Left kidney (tissue), 1 donor: ENCODE measurements at regions not wholly inside any gene's neighbourhood (a gene's known extent, or its start where the extent isn't known, plus 50 kb on each side); places are given as distances from the start of the nearest gene placed in this dataset.

Experiments
- DNase-seq: peaks from one replicate; pipeline ENCODE4 v3.0.0-alpha.2; 2013

GRCh38 chr10:8993864-8994263 is 939.4 kb downstream of the GATA3 start:
- DNase-seq, result no peak

GRCh38 chr10:8998751-8999150 is 944.3 kb downstream of the GATA3 start:
- no peak for DNase-seq

GRCh38 chr10:9003122-9003521 is 948.6 kb downstream of the GATA3 start:
- DNase-seq, result no peak

- no peak for DNase-seq
Measured at GRCh38 chr10:9004736-9005135, 950.2 kb downstream of the GATA3 start.

- DNase-seq, result no peak
Measured at GRCh38 chr10:9009505-9009904, 955.0 kb downstream of the GATA3 start.

- no peak for DNase-seq
Measured at GRCh38 chr10:9010093-9010492, 955.6 kb downstream of the GATA3 start.

GRCh38 chr10:9010931-9011670 is 956.6 kb downstream of the GATA3 start:
- no peak for DNase-seq

GRCh38 chr10:9012312-9012711 is 957.8 kb downstream of the GATA3 start:
- DNase-seq, result no peak

GRCh38 chr10:9015005-9015404 is 960.5 kb downstream of the GATA3 start:
- DNase-seq, result no peak

- no peak for DNase-seq
Measured at GRCh38 chr10:9015447-9015846, 961.0 kb downstream of the GATA3 start.

- no peak for DNase-seq
Measured at GRCh38 chr10:9016930-9017329, 962.4 kb downstream of the GATA3 start.

- DNase-seq, result peak; percentile 20
Measured at GRCh38 chr10:9018195-9019173, 964.0 kb downstream of the GATA3 start.

GRCh38 chr10:9023206-9023605 is 968.7 kb downstream of the GATA3 start:
- DNase-seq, result no peak

GRCh38 chr10:9024210-9024609 is 969.7 kb downstream of the GATA3 start:
- DNase-seq, result no peak

- DNase-seq, result no peak
Measured at GRCh38 chr10:9028231-9028630, 973.7 kb downstream of the GATA3 start.

GRCh38 chr10:9035355-9035754 is 980.9 kb downstream of the GATA3 start:
- no peak for DNase-seq

- no peak for DNase-seq
Measured at GRCh38 chr10:9036711-9037204, 982.3 kb downstream of the GATA3 start.

GRCh38 chr10:9038146-9038714 is 983.7 kb downstream of the GATA3 start:
- DNase-seq, result no peak

GRCh38 chr10:9043466-9043865 is 989.0 kb downstream of the GATA3 start:
- peak; percentile 46 for DNase-seq

- no peak for DNase-seq
Measured at GRCh38 chr10:9045311-9045710, 990.8 kb downstream of the GATA3 start.

GRCh38 chr10:9051328-9051974 is 997.0 kb downstream of the GATA3 start:
- DNase-seq, result no peak

GRCh38 chr10:9052767-9053166 is 998.3 kb downstream of the GATA3 start:
- DNase-seq, result no peak
